ENCODE measurements at regions not wholly inside any gene's neighbourhood (a gene's known extent, or its start where the extent isn't known, plus 50 kb on each side); places are given as distances from the start of the nearest gene placed in this dataset.

DNA sequence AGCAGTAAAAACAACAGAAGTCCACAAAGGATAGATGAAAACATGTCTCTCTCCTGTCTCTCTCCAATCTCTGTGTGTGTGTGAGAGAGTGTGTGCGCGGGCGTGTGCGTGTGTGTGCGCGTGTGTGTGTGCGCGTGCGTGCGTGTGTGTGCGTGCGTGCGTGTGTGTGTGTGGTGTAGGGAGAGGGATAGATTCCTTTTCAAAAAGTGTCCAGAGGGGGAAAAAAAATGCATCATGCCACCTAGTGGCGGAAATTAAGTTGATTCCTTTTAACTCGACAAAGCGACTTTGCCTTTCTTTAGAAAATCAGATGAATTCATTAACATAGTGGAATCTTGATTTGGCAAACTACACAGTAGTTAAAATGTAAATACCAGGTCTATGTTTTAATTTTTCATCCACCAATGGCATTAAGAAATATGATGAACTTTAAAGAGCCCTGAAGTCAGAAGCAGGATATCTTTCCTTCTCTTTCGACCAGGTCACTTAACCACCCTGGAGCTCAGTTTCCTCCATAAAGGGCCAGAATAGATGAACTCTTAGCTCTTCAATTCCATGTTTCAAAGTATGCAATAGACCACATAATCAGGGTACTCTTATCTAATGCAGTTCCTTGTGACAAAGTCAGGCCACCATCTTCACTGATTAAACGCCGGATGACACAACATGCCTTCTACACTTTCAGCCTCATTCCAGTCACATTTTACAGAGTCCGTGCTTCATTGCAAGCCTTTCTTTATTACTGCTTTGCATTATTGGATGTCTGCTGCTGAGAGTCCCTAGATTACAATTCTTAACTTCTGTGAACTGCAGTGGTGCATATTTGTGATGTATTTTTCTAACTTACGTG lies 162.8 kb downstream of the FBXO8 start:
- DNase-seq, result peak; percentile 74

DNA sequence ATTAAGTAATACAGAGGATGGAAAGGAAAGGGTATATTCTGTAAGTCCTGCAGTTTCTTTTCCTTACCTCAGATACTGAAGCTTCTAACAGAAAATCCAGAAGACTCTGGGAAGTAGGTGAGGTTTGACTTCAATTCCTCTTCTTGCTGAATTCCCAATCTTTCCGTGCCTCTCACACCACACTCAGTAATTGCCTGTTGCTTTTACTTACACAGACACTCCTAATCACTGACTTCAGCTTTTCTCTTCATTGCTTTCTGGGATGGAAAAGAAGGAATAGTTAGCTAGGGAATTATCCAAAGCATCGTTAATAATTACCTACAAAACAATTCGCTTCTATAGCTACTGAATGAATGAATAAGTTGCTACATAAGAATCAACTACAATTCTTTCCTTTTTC lies 163.6 kb downstream of the FBXO8 start:
- no peak for DNase-seq

- DNase-seq, result no peak
Measured at GRCh38 chr4:174119051-174119450, 164.4 kb downstream of the FBXO8 start.

DNA sequence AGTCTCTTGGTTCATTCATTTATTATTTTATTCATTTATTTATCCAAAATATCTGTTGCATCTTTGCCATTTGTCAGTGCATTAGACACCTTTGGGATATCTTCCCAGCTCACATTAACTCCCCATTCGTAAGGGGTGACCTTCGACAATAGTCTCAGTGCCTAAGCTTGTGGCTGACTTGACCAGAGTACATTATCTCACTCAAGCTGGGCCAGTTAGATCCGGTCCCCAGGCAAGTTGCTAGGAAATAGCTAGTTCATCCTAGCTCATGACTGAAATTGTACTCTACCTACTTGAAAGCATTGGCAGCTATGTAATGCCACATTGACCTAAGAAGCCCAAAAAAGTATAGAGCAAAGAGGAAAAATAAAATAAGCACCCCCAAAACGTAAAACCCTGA lies 165.3 kb downstream of the FBXO8 start:
- DNase-seq, result no peak

DNA sequence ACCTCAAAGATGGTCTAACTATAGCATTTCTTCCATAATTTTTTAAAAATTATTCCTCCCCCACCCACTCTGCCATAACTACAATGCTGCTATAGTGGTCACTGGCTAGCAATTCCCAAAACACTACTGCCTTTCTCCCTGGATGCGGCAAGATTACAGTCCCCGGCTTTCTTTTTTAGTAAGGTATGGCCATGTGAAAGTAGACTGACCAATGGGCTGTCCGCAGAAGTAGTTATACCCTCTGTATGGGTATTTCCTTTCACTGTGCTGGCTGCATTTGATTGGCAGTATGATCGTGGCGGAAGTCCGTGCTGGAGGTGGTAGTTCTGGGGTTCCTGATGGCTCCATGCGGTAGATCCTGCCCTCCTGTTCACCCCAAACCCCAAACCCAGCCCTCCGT lies 166.0 kb downstream of the FBXO8 start:
- DNase-seq, result no peak

DNA sequence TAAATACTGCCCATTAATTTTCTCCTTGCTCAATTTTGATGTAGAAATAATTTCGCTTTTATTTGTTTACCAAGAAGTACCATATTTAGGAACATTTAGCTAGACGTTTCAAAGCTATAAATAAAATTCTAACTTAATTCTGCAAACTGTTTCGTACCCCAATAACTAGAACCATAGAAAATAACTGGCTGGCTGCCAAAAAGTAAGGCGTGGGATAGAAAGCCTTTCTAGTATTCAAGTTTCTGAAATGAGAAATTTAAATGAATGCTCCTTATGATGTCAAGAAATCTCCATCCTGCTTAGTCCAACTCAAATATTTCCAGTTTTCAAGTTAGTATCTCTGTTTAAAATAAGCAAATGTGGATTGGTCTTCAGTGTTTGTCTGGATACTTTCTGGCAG lies 167.4 kb downstream of the FBXO8 start:
- DNase-seq, result no peak

- no peak for DNase-seq
Measured at GRCh38 chr4:174111422-174111821, 172.0 kb downstream of the FBXO8 start.

DNA sequence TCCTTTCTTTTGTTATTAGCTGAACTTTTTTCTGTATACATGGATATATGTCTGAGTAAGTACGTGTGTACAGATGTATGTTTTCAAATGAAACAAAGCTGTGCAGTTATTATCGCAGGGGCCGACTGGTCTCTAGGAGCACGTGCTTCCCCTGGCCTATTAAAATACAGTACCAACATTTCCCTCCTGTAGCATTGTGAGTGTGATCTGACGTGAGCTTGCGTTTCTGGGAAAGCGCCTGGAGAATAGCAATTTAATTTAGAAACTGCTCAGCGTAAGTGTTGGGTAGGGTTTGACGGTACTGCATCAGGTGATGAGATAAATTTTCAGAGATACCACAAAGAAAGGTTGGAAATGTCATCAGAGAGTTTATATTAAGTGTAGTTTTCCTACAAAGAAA lies 173.3 kb downstream of the FBXO8 start:
- DNase-seq, result no peak

- DNase-seq, result peak; percentile 71
Measured at GRCh38 chr4:174107746-174108354, 175.6 kb downstream of the FBXO8 start.

- DNase-seq, result no peak
Measured at GRCh38 chr4:174105202-174105601, 178.3 kb downstream of the FBXO8 start.

GRCh38 chr4:174100910-174101309 lies 182.6 kb downstream of the FBXO8 start:
- no peak for DNase-seq

- DNase-seq, result no peak
Measured at GRCh38 chr4:174099712-174100111, 183.8 kb downstream of the FBXO8 start.

DNA sequence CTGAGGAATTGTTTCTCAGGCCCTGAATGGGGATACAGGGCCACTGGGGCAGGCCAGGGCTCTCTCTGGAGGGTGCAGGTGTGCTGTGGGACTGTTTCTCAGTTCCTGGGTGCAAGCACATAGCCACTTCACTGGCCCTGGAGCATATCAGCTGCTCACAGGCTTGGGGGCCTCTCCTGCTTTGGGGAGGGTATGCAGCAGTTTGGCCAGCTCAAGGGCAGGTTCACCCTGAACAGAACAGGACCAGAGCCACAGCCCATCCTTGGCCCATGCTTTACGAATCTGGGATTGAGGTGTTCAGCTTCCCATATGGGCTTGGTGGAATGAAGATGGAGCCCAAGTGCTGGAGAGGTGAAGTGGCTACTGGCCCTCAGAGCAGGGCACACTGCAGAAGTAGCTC lies 186.5 kb downstream of the FBXO8 start:
- DNase-seq, result no peak

DNA sequence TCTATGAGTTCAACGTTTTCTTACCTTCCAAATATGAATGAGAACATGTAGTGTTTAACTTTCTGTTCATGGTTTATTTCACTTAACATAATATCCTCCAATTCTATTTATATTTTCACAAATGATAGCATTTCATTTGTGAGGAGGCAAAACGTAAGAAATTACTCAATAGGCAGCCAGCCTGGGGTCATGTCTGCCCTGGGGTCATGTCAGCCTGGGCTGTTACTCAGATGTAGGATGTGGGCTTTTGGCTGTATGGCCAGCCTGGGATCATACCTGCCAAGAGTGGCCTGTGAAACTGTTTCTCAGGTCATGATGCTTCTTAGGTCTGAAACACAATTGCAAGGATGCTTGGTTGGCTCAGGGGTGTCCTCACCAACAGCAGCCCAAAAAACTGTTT lies 187.0 kb downstream of the FBXO8 start:
- no peak for DNase-seq

GRCh38 chr4:174091130-174091529 lies 192.3 kb downstream of the FBXO8 start:
- DNase-seq, result no peak

DNA sequence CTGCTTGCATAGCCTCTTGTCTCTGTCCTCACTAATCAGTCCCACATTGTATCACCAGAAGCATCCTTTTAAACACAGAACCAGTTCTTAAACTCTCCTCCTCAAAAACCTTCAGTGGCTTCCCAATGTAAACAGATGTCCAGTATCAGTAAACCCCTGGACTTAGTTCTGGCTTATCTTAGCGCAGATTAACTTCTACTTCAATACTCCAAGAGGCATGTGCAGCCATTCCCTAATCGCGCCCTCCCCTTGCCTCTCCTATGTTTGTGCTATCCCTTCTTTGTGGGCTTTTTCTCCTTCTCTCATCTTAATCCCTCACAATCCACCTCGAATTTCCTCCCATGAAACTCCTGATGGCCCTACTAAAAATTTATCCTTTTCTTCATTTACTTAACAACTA lies 193.8 kb downstream of the FBXO8 start:
- no peak for DNase-seq

DNA sequence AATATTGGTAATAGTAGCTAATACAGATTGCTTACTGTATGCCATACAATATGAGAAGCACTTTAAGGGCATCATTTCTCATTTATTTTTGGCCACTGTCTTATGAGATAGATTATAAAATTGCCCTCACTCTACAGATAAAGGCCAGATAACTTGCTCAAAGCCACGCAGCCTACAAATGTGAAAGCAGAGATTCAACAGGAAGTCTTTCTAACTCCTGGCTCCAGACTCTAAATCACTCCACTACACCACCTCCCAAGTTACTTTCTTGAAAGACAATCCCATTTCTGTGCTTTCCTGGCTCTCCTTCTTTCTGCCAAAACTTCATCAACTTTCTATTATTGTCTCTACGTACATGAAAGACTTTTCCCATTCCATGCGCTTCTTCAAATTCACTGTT lies 194.7 kb downstream of the FBXO8 start:
- DNase-seq, result no peak

DNA sequence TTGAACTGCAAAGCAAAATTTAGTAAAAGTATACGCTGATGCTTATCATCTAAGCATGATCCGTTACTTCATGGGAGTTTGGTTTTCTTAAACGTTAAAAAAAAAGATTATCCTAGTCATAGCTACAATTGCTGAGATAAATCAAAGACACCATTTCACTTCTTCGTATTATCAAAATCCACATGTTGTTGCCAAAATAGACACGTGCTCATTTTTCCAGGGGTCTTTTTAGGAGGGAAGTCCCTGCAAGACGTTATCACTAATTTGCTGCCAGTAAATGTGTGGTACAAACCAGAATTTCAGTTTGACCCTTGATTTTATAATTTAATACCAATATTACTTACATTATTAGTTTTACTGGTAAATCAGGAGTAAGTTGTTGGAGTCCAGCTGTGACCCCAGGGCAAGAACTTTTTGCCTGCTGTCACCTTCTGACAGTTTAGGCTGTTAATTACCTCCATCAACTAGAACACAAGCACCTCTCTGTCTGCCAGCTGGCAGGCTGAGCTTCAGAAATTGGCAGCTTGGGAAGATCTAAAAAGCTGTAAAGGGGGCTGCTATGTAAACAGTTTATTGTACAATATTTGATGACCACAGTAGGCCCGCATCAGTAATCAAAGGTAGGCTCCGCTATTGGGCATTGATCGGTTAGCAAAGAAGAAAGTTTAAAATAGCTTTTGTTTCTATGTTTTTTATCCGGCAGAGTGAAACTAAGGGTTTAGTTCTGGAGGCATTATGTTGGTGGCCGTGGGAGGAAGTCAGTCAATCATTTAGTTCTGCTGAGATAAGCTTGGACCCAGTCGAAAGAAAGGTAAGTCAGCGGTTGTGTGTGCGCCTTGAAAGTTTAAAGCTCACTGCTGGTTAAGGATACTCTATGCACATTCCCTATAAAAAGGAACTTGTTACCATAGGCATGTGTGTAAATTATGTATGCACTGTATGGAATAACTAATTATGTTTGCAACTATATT lies 196.4 kb downstream of the FBXO8 start:
- no peak for DNase-seq

DNA sequence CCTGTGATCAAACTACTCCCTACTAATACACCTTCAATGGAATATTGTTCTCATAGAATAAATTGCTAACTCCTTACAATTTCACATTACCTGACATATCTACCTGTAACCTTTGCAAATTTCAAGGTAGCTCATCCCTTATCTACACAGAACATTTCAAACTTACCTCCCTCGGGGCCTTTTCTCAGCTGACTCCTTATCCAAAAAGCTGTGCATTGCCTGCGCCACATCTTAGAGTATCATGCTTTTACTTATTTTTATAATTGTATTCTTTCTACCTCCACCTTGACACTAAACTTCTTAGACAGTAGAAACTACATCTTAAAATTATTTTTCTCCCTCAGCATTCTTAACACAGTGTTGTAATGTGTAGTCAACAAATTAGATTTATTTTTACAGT lies 198.5 kb downstream of the FBXO8 start:
- DNase-seq, result no peak

DNA sequence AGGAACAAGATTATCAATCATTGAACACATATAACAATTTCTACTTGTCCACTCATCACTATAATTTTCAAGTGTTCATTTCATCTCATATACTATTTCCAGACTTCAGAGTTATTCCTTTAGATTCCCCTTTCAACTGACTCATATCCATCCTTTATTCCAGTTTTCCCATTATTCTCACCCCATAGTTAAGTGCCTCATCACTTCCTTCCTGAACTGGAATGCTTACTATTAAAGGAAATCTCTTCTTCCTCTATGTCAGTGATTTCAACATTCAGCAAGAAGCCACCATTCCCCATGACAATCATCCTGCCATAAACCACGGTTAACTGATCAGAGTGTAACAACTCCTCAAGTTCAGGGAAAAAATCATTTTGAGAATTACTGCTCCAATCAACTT lies 198.9 kb downstream of the FBXO8 start:
- no peak for DNase-seq

GRCh38 chr4:174080361-174080760 lies 203.1 kb downstream of the FBXO8 start:
- no peak for DNase-seq

GRCh38 chr4:174071595-174071994 lies 211.9 kb downstream of the FBXO8 start:
- no peak for DNase-seq

GRCh38 chr4:174069848-174070330 lies 213.6 kb downstream of the FBXO8 start:
- no peak for DNase-seq
